WERI-Rb-1 (cell line): ENCODE measurements at regions not wholly inside any gene's neighbourhood (a gene's known extent, or its start where the extent isn't known, plus 50 kb on each side); places are given as distances from the start of the nearest gene placed in this dataset.

ENCODE experiments used
- DNase-seq: peaks from one replicate; pipeline ENCODE4 v3.0.0-alpha.2; 2020
- H3K27ac ChIP-seq: fragments of 250-450 bp; sonication (Bioruptor Pico); 2 replicates; pipeline ENCODE4 v1.5.1; 2020; ENCODE audit warnings: mild to moderate bottlenecking, moderate library complexity
- H3K27me3 ChIP-seq: fragments of 250-450 bp; sonication (Bioruptor Pico); 2 replicates; pipeline ENCODE4 v1.5.1; 2021; ENCODE audit warnings: mild to moderate bottlenecking, low read depth, moderate library complexity; ENCODE audit not compliant: insufficient read depth, severe bottlenecking
- H3K36me3 ChIP-seq: fragments of 250-450 bp; sonication (Bioruptor Pico); 2 replicates; pipeline ENCODE4 v1.5.1; 2020; ENCODE audit warnings: mild to moderate bottlenecking, moderate library complexity
- H3K4me3 ChIP-seq: 2 replicates; pipeline ENCODE4 v1.5.1; 2011; ENCODE audit warnings: low read depth, mild to moderate bottlenecking, control low read depth, low read length
- H3K9me3 ChIP-seq: fragments of 250-450 bp; sonication (Bioruptor Pico); 2 replicates; pipeline ENCODE4 v1.5.1; 2021; ENCODE audit warnings: mild to moderate bottlenecking, moderate library complexity; ENCODE audit not compliant: severe bottlenecking
- TF ChIP-seq, protein P1 (sequence below): IDR thresholded peaks from 2 replicates; pipeline ENCODE4 v1.5.1; 2011; ENCODE audit warnings: low read depth, mild to moderate bottlenecking, control low read depth, inconsistent platforms, low read length

DNA sequence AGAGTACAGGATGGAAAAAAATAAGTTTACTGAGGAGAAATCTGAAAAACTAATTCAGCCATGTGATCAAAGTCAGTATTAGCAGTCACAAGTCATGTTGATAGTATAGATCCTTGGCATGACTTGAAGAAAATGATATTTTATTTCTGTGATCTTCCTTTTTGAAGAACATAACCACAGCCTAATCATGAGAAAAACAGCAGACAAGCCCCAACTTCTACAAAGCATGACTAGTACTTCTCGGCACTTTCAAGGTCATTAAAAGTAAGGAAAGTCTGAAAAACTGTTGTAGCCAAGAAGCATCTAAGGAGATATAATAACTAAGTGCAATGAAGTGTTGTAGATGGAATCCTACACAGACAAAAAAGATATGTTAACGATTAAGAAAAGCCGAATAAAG, 264.1 kb upstream of the FOXG1 start:
- TF ChIP-seq, protein P1, sequence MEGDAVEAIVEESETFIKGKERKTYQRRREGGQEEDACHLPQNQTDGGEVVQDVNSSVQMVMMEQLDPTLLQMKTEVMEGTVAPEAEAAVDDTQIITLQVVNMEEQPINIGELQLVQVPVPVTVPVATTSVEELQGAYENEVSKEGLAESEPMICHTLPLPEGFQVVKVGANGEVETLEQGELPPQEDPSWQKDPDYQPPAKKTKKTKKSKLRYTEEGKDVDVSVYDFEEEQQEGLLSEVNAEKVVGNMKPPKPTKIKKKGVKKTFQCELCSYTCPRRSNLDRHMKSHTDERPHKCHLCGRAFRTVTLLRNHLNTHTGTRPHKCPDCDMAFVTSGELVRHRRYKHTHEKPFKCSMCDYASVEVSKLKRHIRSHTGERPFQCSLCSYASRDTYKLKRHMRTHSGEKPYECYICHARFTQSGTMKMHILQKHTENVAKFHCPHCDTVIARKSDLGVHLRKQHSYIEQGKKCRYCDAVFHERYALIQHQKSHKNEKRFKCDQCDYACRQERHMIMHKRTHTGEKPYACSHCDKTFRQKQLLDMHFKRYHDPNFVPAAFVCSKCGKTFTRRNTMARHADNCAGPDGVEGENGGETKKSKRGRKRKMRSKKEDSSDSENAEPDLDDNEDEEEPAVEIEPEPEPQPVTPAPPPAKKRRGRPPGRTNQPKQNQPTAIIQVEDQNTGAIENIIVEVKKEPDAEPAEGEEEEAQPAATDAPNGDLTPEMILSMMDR, result no peak
- H3K9me3 ChIP-seq, result no peaks in the 10 kb centered on the region
- peaks cover 3% of the 10 kb centered on the region for H3K27me3 ChIP-seq
- H3K27ac ChIP-seq, result no peak overlapping the region
- H3K4me3 ChIP-seq, result no peak overlapping the region
- H3K36me3 ChIP-seq, result no peaks in the 10 kb centered on the region
- DNase-seq, result no peak

DNA sequence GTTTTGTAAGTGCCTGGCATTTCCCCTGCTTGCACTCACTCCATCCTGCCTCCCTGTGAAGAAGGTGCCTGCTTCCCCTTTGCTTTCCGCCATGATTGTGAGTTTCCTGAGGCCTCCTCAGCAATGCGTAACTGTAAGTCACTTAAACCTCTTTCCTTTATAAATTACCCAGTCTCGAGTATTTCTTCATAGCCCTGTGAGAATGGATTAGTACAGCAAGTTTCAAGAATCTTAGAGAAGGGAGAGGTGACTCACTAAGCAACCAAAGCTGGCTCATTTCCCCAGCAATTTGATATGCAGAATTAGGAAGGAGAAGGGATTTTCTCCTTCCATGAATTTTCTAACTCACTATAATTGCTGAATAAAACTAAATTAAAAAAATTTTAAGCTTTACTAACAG, 251.0 kb upstream of the FOXG1 start:
- no peaks in the 10 kb centered on the region for H3K9me3 ChIP-seq
- H3K27me3 ChIP-seq, result no peaks in the 10 kb centered on the region
- H3K4me3 ChIP-seq, result no peak overlapping the region
- no peak overlapping the region for H3K27ac ChIP-seq
- TF ChIP-seq, protein P1, result no peak
- no peak for DNase-seq
- H3K36me3 ChIP-seq, result no peaks in the 10 kb centered on the region

DNA sequence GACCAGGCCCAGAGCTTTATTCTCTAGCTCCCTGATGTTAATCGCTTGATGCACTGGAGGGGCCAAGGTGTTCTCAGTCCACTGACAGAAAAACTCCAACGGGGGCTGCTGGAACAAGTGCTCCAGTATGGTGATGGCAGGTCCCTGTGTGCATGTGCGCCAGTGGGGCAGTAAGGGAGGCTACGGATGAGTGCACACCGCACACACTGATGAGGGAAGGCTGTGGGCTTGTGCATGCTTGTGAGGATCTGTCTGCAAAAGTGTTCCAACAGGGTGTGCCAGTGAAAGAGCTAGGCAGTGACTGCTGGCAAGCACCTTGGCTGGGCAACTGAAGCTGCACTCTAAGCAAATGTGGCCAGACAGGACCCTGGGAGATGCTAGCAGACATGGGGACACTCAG, 229.7 kb upstream of the FOXG1 start:
- H3K27me3 ChIP-seq, result peaks cover 2% of the 10 kb centered on the region
- no peak overlapping the region for H3K4me3 ChIP-seq
- TF ChIP-seq, protein P1, result no peak
- H3K9me3 ChIP-seq, result no peaks in the 10 kb centered on the region
- no peak for DNase-seq
- no peaks in the 10 kb centered on the region for H3K36me3 ChIP-seq
- H3K27ac ChIP-seq, result no peak overlapping the region

DNA sequence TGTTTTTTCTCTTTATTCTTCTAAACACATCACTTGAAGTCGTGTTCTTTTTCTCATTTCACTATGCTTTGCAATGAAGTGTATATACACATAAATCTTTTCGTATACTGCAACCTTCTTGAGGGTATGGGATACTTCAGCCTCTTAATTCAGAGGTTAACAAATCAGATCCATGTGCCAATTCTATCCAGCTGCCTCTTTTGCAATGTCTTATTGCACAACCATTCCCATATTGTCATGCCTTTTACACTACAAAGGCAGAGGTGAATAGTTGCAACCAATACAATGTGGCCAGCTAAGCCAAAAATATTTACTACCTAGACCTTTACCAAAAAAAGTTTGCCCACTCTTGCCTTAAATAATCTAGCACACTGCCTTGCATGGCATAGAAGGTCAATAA, 224.5 kb upstream of the FOXG1 start:
- H3K36me3 ChIP-seq, result no peaks in the 10 kb centered on the region
- no peak for DNase-seq
- no peak overlapping the region for H3K27ac ChIP-seq
- no peaks in the 10 kb centered on the region for H3K27me3 ChIP-seq
- no peaks in the 10 kb centered on the region for H3K9me3 ChIP-seq
- TF ChIP-seq, protein P1, result no peak
- no peak overlapping the region for H3K4me3 ChIP-seq

DNA sequence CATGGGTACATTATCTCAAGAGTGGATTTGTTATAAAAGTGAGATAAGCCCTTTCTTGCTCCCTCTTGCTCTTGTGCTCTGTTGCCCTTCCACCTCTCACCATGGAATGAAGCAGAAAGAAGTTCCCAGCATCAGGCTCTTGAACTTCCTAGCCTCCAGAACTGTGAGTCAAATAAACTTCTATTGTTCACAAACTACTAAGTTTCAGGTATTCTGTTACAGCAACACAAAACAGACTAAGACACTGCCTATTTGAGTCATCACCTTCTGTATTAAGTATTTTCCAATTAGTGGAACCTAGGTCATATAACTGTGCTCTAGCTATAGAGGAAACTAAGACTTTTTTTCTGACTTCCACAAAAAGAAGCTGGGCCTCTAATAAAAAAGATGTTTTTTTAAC, 201.2 kb upstream of the FOXG1 start:
- no peak for DNase-seq
- Histone ChIP-seq H3K9me3 (no peaks in the 10 kb centered on the region), H3K4me3 (no peak overlapping the region), H3K36me3 (no peaks in the 10 kb centered on the region), H3K27me3 (no peaks in the 10 kb centered on the region), H3K27ac (no peak overlapping the region)
- TF ChIP-seq, protein P1, result no peak

DNA sequence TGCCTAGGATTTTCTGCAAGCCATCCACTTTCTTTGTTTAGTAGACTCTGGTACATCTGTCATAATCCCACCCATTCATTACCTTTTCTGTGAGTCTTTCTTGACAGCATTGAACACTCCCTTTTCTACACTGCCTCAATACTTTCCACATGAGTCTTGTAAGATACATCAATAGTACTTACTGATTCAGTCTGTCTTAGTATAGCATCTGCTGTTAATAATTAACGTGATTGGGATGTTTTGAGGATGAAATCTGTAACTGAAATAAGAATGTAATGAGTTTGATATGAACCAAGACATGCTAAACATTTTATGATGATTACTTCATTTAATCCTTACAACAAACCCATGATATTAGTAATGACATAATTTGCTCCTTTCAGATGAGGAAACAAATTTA, 196.2 kb upstream of the FOXG1 start:
- Histone ChIP-seq H3K9me3 (no peaks in the 10 kb centered on the region), H3K36me3 (no peaks in the 10 kb centered on the region), H3K4me3 (no peak overlapping the region), H3K27ac (no peak overlapping the region), H3K27me3 (no peaks in the 10 kb centered on the region)
- no peak for DNase-seq
- TF ChIP-seq, protein P1, result no peak
